ENCODE measurements at regions not wholly inside any gene's neighbourhood (a gene's known extent, or its start where the extent isn't known, plus 50 kb on each side); places are given as distances from the start of the nearest gene placed in this dataset.

GRCh38 chr1:221886311-221886710 lies 144.4 kb upstream of the DUSP10 start:
- TF ChIP-seq CTCF (IDR thresholded peaks at IDR 0.05) (no peak), POLR2A (IDR thresholded peaks at IDR 0.05) (no peak), EP300 (IDR thresholded peaks at IDR 0.05; ENCODE audit: low read depth) (no peak)
